Bronchial epithelial cell (primary cell): ENCODE measurements at regions not wholly inside any gene's neighbourhood (a gene's known extent, or its start where the extent isn't known, plus 50 kb on each side); places are given as distances from the start of the nearest gene placed in this dataset.
A peak's percentile ranks its signal among the peaks of the same experiment; 100 is the strongest.

Experiments used
- DNase-seq: peaks from one replicate; pipeline ENCODE4 v3.0.0-alpha.2; 2010; ENCODE audit warnings: low read depth
- FAIRE-seq: peaks from 2 replicates; lab custom pipeline; 2011; peaks lifted over from hg19 to GRCh38; lab: Jason Lieb, UNC
- H3K27me3 ChIP-seq: 2 replicates; pipeline ENCODE4 v1.5.1; 2011; ENCODE audit warnings: low read length; ENCODE audit not compliant: control insufficient read depth, insufficient read depth
- H3K36me3 ChIP-seq: 2 replicates; pipeline ENCODE4 v1.5.1; 2011; ENCODE audit warnings: low read length; ENCODE audit not compliant: control insufficient read depth, insufficient read depth
- H3K4me3 ChIP-seq: 2 replicates; pipeline ENCODE4 v1.5.1; 2011; ENCODE audit warnings: mild to moderate bottlenecking, low read depth, low read length, control low read depth
- TF ChIP-seq, protein P1 (sequence below): IDR thresholded peaks from 2 replicates; pipeline ENCODE4 v1.5.1; 2011; ENCODE audit warnings: mild to moderate bottlenecking, moderate library complexity, low read length, control low read depth, inconsistent platforms; ENCODE audit not compliant: insufficient read depth, severe bottlenecking

DNA sequence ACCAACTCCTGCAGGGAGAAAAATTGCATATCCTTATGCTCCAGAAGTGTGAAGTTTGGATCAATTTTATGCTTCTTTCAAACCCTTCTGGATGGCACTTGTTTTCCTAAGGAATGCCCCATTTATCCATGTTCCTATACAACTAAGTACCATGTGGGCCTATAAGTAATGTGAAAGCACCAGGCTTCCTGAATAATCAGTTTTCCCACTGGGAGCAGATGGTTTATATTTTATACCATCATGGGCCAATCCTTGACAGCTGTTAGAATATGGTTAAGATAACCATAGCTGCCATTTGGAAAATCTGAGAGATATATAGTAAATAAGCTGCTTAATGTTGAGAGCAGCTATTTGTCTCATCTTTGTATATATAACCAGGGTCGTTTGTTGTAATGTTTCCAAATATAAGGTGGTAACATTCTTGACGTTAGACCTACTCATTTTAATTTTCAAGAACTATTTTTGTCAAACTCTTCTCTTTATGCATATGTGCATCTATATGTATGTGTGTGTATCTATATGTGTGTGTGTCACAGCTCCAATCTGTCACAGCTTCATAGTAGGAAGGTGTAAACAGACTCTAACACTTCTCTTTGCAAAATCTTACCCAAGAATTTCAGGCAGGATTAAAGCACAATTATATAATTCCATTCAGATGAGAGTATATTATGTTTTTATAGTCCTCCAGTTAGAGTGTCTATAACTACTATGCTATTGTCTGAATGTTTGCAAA, 458.7 kb upstream of the GCFC2 start:
- no peaks in the 10 kb centered on the region for H3K36me3 ChIP-seq

DNA sequence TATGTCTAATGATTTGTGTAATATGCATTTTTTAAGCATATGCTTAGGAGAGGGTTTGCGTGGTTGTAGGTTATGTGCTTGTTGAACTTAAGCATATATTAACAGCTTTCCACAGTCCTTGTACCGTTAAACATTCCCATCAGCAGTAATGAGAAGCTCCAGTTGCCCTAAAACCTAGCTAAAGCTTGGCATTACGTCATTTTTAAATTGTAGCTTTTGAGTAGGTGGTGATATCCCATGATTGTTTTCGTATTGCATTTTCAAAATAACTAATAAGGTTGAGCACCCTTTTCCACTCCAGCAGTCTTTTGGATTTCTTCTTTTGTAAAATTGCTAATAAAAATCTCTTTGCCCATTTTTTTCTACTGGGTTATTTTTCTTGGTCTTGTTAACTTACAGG, 453.1 kb upstream of the GCFC2 start:
- Histone ChIP-seq H3K36me3 (no peaks in the 10 kb centered on the region), H3K27me3 (no peaks in the 10 kb centered on the region), H3K4me3 (no peak overlapping the region)
- FAIRE-seq (no peak), DNase-seq (no peak)
- TF ChIP-seq, protein P1, sequence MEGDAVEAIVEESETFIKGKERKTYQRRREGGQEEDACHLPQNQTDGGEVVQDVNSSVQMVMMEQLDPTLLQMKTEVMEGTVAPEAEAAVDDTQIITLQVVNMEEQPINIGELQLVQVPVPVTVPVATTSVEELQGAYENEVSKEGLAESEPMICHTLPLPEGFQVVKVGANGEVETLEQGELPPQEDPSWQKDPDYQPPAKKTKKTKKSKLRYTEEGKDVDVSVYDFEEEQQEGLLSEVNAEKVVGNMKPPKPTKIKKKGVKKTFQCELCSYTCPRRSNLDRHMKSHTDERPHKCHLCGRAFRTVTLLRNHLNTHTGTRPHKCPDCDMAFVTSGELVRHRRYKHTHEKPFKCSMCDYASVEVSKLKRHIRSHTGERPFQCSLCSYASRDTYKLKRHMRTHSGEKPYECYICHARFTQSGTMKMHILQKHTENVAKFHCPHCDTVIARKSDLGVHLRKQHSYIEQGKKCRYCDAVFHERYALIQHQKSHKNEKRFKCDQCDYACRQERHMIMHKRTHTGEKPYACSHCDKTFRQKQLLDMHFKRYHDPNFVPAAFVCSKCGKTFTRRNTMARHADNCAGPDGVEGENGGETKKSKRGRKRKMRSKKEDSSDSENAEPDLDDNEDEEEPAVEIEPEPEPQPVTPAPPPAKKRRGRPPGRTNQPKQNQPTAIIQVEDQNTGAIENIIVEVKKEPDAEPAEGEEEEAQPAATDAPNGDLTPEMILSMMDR = no peak

More for the DNA sequence above, 458.7 kb upstream of the GCFC2 start:
- Histone ChIP-seq H3K27me3 (no peaks in the 10 kb centered on the region), H3K4me3 (no peak overlapping the region)
- TF ChIP-seq, protein P1 = no peak
- no peak for FAIRE-seq
- no peak for DNase-seq

DNA sequence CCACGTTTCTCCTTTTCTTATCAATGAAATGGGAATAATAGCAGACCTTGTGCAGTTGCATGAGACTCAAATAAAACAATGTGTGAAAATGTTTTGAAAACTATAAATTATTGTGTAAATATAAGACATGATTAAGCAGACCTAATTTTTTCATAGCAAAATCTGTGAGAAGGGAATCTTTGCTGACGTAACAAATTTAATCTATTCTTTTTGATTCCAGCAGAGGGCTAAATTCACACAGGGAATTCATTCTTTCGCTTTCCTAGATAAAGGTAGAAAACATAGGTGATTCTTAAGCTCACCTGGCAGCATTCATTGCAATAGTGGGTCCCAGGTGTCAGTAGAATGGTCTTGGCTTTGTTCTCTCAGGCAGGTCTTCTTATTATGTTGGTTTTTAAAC, 450.0 kb upstream of the GCFC2 start:
- Histone ChIP-seq H3K27me3 (no peaks in the 10 kb centered on the region), H3K36me3 (no peaks in the 10 kb centered on the region), H3K4me3 (no peak overlapping the region)
- DNase-seq (no peak), FAIRE-seq (no peak)
- TF ChIP-seq, protein P1 = no peak

DNA sequence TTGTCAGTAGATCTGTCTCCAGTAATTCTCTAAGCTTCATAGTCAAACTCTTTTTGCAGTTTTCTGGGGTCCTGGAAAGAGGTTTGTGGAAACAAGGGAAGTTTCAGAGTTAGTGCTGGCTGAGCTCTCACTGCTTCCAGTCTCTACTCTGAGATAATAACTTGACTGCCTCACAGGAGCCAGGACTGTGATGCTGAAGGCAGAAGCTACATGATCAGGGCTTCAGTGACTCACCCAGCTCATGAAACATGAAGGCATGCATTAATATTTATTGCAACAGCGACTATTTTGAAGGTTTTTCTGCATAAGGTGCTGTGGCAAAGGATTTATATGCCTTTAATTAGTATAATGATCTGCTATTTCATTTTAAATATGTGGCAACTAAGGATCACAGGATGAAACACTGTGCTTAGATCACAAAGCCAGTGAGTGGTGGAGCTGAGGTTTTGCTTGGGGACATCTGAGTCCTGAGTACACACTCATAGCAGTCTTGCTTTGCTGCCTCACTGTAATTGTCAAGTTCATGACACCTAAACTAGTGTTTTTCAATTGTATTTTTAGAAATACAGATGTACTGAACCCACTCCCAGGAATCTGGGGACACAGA, 448.4 kb upstream of the GCFC2 start:
- Histone ChIP-seq H3K27me3 (no peaks in the 10 kb centered on the region), H3K36me3 (no peaks in the 10 kb centered on the region), H3K4me3 (no peak overlapping the region)
- DNase-seq = peak; percentile 4
- FAIRE-seq = no peak
- TF ChIP-seq, protein P1 = no peak

DNA sequence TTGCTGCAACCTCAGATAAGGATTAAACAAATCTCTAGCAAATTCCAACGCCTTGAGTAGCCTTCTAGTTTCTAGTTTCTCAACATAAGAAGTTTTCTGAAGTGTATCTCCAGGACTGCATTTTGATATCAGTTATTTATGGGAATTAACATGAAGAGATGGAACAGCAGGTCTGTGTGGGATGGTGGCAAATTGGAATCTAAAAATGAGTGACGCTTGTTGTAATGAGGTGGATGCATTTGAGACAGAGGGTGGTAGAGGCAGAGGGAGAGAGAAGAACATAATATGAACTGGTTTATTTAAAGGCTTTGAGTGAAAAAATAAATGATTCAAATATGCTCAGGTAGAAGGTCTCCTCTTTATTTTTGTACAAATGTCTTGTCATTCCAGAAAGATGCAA, 446.8 kb upstream of the GCFC2 start:
- no peaks in the 10 kb centered on the region for H3K36me3 ChIP-seq
- DNase-seq (no peak), FAIRE-seq (no peak)
- H3K27me3 ChIP-seq = no peaks in the 10 kb centered on the region
- TF ChIP-seq, protein P1 = no peak
- H3K4me3 ChIP-seq = no peak overlapping the region
